Neural crest cell (in vitro differentiated cells): ENCODE measurements at regions not wholly inside any gene's neighbourhood (a gene's known extent, or its start where the extent isn't known, plus 50 kb on each side); places are given as distances from the start of the nearest gene placed in this dataset.

Experiments used
- DNase-seq: peaks from one replicate; pipeline ENCODE4 v3.0.0; 2021; ENCODE audit warnings: low read depth, mixed read lengths, low spot score
- H3K27ac Mint-ChIP-seq: one replicate; pipeline ENCODE4 v1.8.0; 2021; ENCODE audit warnings: mild to moderate bottlenecking, mixed read lengths; ENCODE audit not compliant: unreplicated experiment
- H3K27me3 Mint-ChIP-seq: 2 replicates; pipeline ENCODE4 v1.8.0; 2021; ENCODE audit warnings: low read depth, mild to moderate bottlenecking, mixed read lengths
- H3K36me3 Mint-ChIP-seq: 2 replicates; pipeline ENCODE4 v1.8.0; 2021; ENCODE audit warnings: low read depth, mild to moderate bottlenecking, mixed read lengths
- H3K4me1 Mint-ChIP-seq: 2 replicates; pipeline ENCODE4 v1.8.0; 2021; ENCODE audit warnings: mixed read lengths
- H3K4me3 Mint-ChIP-seq: one replicate; pipeline ENCODE4 v1.8.0; 2021; ENCODE audit warnings: mild to moderate bottlenecking, mixed read lengths
- H3K9me3 Mint-ChIP-seq: 2 replicates; pipeline ENCODE4 v1.8.0; 2021; ENCODE audit warnings: mixed read lengths
- TF ChIP-seq, protein P1 (sequence below): fragments of 200-600 bp; sonication (generic); conservative IDR thresholded peaks from 2 replicates; pipeline ENCODE4 v1.5.0; 2021; ENCODE audit warnings: antibody characterized with exemption, mild to moderate bottlenecking

DNA sequence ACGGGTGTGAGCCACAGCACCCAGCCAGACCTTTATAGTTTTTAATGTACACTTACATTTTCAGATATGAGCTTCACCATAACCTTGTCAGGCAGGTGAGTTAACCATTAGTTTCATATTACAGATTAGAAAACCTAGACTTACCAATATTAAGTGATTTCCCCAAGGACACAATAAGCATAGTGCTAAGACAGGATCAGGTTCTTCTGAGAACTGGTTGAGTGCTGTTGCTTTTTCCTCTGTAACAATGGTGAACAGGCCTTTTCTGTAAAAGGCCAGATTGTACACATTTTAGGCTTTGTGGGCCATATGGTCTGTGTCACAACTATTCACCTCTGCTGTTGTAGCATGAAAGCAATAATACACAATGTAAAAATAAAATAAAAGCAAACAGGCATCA, 332.0 kb downstream of the PIK3C3 start:
- TF ChIP-seq, protein P1, sequence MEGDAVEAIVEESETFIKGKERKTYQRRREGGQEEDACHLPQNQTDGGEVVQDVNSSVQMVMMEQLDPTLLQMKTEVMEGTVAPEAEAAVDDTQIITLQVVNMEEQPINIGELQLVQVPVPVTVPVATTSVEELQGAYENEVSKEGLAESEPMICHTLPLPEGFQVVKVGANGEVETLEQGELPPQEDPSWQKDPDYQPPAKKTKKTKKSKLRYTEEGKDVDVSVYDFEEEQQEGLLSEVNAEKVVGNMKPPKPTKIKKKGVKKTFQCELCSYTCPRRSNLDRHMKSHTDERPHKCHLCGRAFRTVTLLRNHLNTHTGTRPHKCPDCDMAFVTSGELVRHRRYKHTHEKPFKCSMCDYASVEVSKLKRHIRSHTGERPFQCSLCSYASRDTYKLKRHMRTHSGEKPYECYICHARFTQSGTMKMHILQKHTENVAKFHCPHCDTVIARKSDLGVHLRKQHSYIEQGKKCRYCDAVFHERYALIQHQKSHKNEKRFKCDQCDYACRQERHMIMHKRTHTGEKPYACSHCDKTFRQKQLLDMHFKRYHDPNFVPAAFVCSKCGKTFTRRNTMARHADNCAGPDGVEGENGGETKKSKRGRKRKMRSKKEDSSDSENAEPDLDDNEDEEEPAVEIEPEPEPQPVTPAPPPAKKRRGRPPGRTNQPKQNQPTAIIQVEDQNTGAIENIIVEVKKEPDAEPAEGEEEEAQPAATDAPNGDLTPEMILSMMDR, result no peak
- no peak for DNase-seq
- no peaks in the 10 kb centered on the region for H3K9me3 Mint-ChIP-seq
- H3K27me3 Mint-ChIP-seq, result no peaks in the 10 kb centered on the region
- H3K4me1 Mint-ChIP-seq, result peaks cover 4% of the 10 kb centered on the region
- no peak overlapping the region for H3K27ac Mint-ChIP-seq
- H3K36me3 Mint-ChIP-seq, result no peaks in the 10 kb centered on the region
- no peak overlapping the region for H3K4me3 Mint-ChIP-seq

DNA sequence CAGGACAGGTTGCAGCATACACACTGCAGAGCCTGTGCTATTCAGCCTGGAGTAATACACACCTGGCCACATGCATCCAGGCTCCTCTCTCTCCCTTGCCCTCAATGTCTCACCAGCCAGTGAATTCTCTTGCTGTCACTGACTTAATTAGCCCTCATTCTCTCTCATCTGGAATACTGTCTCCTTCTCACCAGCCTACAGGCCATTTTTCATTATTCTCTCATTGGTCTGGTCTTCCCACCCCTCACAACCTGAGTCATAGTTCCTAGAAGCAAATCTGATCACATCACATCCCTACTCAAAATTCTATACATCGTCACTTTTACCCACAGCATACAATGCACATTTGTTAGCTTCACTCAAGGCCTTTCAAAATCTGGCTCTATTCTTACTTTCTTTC, 333.1 kb downstream of the PIK3C3 start:
- H3K27me3 Mint-ChIP-seq, result no peaks in the 10 kb centered on the region
- H3K36me3 Mint-ChIP-seq, result no peaks in the 10 kb centered on the region
- TF ChIP-seq, protein P1, result no peak
- peaks cover 4% of the 10 kb centered on the region for H3K4me1 Mint-ChIP-seq
- no peak overlapping the region for H3K27ac Mint-ChIP-seq
- no peak overlapping the region for H3K4me3 Mint-ChIP-seq
- DNase-seq, result no peak
- H3K9me3 Mint-ChIP-seq, result no peaks in the 10 kb centered on the region

DNA sequence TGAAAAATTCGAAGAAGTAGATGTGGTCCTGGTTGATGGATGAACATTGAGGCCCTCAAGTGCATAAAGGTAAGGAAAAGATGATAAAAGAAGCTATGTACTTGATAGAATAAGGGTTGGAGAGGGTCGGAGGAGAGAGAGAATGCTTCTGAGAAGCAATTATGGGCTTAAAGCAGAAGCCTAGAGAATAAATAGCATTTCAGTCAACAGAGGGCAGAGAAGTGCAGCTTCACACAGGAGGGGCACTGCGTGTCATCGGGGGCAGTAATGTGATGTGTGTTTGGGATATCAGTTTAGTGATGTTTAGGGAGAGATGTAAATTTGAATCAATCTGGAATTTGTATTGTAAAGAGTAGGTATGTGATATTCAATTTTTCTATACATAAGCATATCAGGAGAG, 334.5 kb downstream of the PIK3C3 start:
- no peaks in the 10 kb centered on the region for H3K36me3 Mint-ChIP-seq
- H3K4me3 Mint-ChIP-seq, result no peak overlapping the region
- no peak for DNase-seq
- TF ChIP-seq, protein P1, result no peak
- H3K4me1 Mint-ChIP-seq, result peaks cover 4% of the 10 kb centered on the region
- H3K9me3 Mint-ChIP-seq, result no peaks in the 10 kb centered on the region
- H3K27me3 Mint-ChIP-seq, result no peaks in the 10 kb centered on the region
- no peak overlapping the region for H3K27ac Mint-ChIP-seq

DNA sequence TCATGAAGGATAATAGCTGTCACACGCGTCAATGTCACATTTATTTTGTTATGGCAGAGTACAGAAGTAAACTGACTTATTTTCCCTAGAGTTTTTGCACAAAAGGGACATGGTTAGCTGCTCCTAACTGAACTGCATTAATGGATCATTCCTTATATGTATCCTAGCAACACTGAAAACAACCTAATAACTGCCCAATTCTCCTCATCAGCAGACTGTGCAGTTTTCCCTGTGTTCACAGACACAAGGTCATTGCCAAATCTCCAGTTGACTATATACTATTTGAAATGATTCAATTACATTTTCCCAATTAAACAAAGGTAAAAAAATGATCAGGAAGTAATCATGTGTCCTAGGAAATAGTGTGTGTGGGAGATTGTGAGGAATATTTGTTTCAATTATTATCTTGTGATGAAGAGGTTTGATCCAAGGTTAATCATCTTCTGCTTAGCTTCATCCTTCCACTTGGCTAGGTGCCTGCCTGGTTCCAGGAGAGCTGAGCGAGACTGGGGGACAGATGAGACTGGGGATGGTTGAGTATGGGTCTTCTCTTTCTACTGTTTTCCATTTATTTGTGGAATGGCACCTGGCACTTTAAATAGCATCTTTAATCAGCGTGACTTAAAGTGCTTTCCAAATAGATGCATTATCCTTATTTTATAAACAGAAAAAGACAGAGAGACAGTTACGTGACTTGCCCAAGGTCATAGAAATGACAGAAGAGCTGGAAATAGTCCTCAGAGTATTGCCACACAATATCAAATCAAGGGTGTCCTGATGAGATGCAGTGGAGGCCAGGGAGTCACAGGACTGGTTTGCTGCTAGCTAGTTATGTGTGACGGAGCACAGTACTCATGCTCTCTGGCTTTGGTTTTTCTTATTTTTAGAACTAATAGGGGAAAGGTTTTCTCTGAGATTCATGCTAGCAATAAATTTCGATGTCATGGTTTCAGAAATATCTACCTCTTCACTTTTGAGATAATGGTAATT, 335.6 kb downstream of the PIK3C3 start:
- Mint-ChIP-seq H3K4me3 (no peak overlapping the region), H3K27me3 (no peaks in the 10 kb centered on the region), H3K36me3 (no peaks in the 10 kb centered on the region), H3K9me3 (no peaks in the 10 kb centered on the region), H3K27ac (no peak overlapping the region), H3K4me1 (peaks cover 4% of the 10 kb centered on the region)
- DNase-seq, result no peak
- TF ChIP-seq, protein P1, result no peak

DNA sequence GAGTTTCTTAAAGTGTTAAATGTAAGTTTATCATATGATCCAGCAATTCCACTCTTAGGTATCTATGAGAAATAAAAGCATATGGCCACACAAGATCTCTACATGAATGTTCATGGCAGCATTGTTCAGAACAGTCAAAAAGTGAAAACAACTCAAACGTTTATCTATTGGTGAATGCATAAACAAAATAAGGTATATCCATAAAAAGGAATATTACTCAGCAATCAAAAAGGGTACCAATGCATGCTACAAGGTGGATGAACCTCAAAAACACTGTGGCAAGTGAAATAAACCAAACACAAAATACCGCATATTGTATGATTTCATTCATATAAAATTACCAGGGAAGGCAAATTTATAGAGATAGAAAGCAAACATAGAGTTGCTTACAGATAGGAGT, 337.6 kb downstream of the PIK3C3 start:
- Mint-ChIP-seq H3K36me3 (no peaks in the 10 kb centered on the region), H3K9me3 (no peaks in the 10 kb centered on the region), H3K27me3 (no peaks in the 10 kb centered on the region), H3K27ac (no peak overlapping the region), H3K4me1 (peaks cover under 1% of the 10 kb centered on the region), H3K4me3 (no peak overlapping the region)
- TF ChIP-seq, protein P1, result no peak
- no peak for DNase-seq
